Fibroblast of peridontal ligament (primary cell): ENCODE measurements at regions not wholly inside any gene's neighbourhood (a gene's known extent, or its start where the extent isn't known, plus 50 kb on each side); places are given as distances from the start of the nearest gene placed in this dataset.
"Not testable (repeated sequence)": the region's sequence is repeated elsewhere in the genome, so short reads cannot be mapped to it uniquely, and the experiment has no call there.

ENCODE experiments used
- DNase-seq: peaks from one replicate; pipeline ENCODE4 v3.0.0-alpha.2; 2010; ENCODE audit errors: extremely low read depth

DNA sequence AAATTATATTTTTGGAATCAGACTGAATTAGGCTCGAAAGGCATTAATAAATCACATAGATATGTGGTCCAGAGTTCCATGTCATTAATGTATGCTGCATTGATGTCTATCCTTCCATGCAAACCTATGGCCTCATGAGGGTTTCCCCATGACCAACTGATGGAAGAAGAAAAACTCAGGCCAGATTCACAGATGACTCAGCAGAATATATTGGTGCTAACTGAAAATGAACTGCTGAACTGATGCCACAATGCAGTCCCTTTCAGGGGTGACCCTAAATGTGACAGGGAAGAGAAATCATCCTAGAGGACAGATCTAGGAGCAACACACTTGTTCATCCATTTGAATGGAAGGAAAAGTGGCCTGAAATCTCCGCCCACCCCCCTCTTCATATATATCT is 110.5 kb upstream of the KCND3 start:
- DNase-seq: no peak

DNA sequence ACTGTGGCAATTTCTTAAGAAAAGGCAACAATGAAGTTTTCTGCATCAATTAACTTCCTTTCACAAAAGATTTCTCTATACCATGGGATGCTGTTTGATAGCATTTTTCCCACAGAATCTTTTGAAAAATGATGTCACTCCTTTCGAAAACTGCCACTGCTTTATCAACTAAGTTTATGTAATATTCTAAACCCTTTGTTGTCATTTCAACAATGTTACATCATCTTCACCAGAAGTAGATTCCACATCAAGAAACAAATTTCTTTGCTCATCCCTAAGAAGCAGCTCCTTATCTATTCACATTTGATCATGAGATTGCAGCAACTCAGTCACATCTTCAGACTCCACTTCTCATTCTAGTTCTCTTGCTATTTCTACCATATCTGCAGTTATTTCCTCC is 116.1 kb upstream of the KCND3 start:
- no peak for DNase-seq

GRCh38 chr1:112110031-112110430 is 120.6 kb upstream of the KCND3 start:
- no peak for DNase-seq

- no peak for DNase-seq
These were observed 122.3 kb upstream of the KCND3 start for GRCh38 chr1:112111734-112112133.

DNA sequence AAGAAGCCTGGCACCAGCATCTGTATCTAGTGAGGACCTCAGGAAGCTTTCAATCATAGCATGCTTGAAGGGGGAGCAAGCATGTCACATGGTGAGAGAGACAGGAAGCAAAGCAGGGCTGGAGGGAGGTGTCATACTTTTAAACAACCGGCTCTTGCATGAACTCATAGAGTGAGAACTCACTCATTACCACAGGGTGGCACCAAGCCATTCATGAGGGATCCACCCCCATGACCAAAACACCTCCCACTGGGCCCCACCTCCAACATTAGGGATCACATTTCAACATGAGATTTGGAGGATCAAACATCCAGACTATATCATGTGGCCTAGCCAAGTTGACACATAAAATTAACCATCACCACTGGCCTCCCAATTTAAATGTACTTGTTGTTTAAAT is 125.1 kb upstream of the KCND3 start:
- DNase-seq: no peak

- no peak for DNase-seq
These were observed 137.1 kb upstream of the KCND3 start for GRCh38 chr1:112126598-112126997.

DNA sequence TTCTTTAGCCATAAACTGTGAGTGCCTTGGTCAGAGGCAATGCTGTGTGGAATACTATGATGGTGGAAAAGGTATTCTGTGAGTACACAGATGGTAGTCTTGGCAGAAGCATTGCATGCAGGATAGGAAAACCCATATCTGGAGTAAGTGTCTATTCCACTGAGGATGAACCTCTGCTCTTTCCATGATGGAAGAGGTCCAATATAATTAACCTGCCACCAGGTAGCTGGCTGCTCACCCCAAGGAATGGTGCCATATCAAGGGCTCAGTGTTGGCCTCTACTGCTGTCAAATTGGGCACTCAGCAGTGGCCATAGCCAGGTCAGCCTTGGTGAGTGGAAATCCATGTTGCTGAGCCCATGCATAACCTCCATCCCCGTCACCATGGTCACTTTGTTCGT is 138.1 kb upstream of the KCND3 start:
- DNase-seq: not testable (repeated sequence)

GRCh38 chr1:112133487-112133886 is 144.0 kb upstream of the KCND3 start:
- DNase-seq: no peak

DNA sequence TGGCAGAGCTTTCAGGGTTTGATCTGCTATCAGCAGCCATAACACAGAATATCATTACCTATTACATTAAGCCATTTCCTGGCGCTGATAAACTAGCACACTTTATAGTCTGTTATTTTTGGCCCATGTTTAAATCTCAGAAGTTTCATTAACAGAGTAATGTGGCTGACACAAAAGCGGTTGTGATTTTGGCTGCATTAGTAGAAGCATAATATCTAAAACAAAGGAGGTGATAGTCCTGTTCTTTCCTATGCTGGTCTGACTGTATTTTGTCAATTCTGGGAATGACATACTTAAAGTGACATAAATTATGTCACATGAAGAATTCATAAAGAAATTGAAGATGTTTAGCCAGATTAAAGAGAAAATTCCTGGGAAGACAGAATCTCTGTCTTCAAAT is 151.3 kb upstream of the KCND3 start:
- DNase-seq: no peak

- no peak for DNase-seq
These were observed 151.8 kb upstream of the KCND3 start for GRCh38 chr1:112141301-112141700.

DNA sequence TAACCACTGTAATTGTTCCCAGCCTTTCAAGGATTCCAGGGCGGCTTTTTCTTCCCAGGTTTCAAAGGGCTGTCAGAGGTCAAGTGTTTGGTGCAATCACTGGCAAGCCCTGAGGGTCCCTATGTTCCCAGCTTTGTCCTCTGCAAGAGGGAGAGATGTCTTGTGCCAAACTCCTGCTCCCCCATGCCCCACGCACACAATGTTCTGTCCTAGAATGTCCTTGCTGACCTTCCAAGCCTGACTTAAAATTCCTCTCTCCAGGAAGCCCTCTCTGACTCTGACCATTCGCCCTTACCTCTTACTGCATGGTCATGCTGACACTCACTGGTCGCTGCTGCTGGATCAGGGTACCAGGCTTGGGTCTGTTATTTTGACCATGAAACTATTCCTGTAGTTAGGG is 152.5 kb upstream of the KCND3 start:
- no peak for DNase-seq

DNA sequence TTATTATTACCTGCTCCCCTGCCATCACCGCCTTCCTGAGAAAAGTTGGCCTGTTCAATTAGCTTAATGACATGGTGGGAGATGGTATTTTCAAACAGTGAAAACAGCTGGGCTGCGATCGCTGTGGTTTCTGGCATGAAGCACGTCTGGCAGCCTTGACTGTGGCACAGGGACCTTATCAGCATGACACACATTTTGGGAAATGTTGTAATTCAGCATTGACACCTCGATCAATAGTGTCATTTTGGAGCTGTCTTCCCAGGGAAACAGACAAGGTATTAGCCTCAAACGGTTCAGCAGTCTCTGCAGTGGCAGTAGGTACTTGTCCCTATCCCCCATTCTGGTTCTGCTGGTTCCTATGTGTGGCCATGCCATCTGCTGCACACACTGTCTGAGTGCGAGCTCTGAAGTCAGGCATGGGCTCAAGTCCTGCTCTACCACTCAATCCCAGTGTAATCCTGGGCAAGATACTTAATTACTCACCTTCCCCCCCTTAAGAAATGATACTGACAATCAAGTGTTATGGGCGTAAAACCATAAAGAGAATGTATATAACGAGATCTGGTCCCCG is 154.5 kb upstream of the KCND3 start:
- DNase-seq: no peak

GRCh38 chr1:112144733-112145426 is 155.4 kb upstream of the KCND3 start:
- no peak for DNase-seq

GRCh38 chr1:112146201-112146715 is 156.8 kb upstream of the KCND3 start:
- DNase-seq: no peak

DNA sequence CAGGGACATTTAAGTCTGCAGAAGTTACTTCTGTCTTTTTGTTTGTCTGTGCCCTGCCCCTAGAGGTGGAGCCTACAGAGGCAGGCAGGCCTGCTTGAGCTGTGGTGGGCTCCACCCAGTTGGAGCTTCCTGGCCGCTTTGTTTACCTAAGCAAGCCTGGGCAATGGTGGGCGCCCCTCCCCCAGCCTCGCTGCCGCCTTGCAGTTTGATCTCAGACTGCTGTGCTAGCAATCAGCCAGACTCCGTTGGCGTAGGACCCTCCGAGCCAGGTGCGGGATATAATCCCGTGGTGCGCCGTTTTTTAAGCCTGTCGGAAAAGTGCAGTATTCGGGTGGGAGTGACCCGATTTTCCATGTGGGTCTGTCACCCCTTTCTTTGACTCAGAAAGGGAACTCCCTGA is 170.7 kb upstream of the KCND3 start:
- DNase-seq: not testable (repeated sequence)

- DNase-seq: no peak
These were observed 175.9 kb upstream of the KCND3 start for GRCh38 chr1:112165375-112165774.

DNA sequence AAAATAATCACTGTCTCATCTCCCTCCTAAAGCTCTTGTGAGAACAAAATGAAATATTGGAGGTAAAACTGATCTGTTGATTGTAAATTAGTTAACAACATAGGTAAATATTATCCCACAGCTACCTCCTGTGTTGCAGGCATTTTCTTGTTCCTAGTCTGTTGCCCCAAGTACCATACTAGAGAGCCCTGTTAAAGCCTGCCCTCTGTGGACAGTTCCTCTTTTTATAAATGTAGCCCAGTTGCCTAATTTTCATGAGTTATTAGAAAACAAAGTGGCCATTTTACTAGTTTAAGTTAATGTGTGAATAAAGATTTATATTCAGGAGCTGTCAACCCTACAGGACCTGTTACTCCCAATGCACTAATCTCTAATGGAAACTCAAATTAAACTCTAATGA is 180.0 kb upstream of the KCND3 start:
- DNase-seq: no peak

- peak; percentile 71 for DNase-seq
These were observed 182.9 kb upstream of the KCND3 start for GRCh38 chr1:112172294-112172882.

- no peak for DNase-seq
These were observed 187.8 kb upstream of the KCND3 start for GRCh38 chr1:112177314-112177713.

GRCh38 chr1:112188611-112189010 is 199.1 kb upstream of the KCND3 start:
- no peak for DNase-seq

DNA sequence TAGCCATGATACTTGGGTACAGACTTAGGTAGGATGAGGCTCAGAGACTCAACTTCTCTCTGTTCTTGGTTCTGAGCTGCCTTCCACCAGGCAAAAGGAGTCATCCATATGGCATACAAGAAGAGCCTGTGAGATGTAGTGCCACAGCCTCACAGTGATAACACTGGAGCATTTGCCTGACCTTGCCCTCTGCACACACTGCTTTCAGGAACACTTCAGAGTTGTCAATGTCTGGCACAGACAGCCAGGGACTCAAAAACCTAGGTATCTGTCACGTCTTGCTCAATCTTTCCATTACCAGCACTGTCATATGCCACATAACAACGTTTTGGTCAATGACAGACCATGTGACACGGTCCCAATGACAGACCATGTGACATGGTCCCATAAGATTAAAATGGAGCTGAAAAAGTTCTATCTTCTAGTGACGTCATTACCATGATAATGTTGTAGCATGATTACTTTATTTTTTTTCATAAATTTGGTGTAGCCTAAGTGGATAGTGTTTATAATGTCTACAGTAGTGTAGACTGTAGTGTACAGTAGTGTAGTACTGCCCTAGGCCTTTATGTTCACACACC is 199.9 kb upstream of the CTTNBP2NL start:
- no peak for DNase-seq

GRCh38 chr1:112196731-112197130 is 199.3 kb upstream of the CTTNBP2NL start:
- peak; percentile 5 for DNase-seq

DNA sequence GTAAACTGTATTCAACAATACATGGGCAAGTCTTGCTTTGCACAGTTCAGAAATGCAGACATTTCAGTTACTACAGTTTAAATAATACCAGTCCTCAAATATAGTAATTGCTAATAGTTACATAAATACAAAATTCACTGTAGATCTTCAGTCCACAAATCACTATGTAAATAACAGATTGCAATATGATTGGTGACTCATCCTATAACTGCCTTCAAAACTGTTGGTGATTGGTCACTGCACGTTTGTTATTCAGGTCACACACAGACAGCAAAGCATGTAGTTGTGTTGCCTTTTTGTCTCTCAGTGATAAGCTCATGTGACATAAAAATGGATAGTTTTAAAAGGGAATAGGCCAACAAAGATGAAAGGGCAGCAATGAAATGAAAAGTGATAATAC is 186.5 kb upstream of the CTTNBP2NL start:
- DNase-seq: no peak
